ENCODE measurements at regions not wholly inside any gene's neighbourhood (a gene's known extent, or its start where the extent isn't known, plus 50 kb on each side); places are given as distances from the start of the nearest gene placed in this dataset.

- TF ChIP-seq CTCF (IDR thresholded peaks at IDR 0.05; ENCODE audit: insufficient read depth, low read length, poor library complexity, severe bottlenecking) = no peak
- no peak for TF ChIP-seq EZH2phosphoT487 (conservative IDR thresholded peaks at IDR 0.05; ENCODE audit: low read length)
Measured at GRCh38 chr18:54702686-54703085, 111.6 kb downstream of the DYNAP start.

Measured in SU-DHL-6 (cell line).